Ovary (tissue), 7 donors: ENCODE measurements at regions not wholly inside any gene's neighbourhood (a gene's known extent, or its start where the extent isn't known, plus 50 kb on each side); places are given as distances from the start of the nearest gene placed in this dataset.

Experiments used
- DNase-seq, 5 donors: peaks; one replicate each; pipeline ENCODE4 v3.0.0-alpha.2; 2019 to 2020
- H3K27ac ChIP-seq, 2 donors: fragments of 200-600 bp; one replicate each; pipeline versions ENCODE4 v1.5.1 to v1.8.0; 2019 to 2022
- H3K27me3 ChIP-seq: fragments of 200-600 bp; one replicate; pipeline ENCODE4 v1.8.0; 2022
- H3K36me3 ChIP-seq: fragments of 200-600 bp; sonication (generic); one replicate; pipeline ENCODE4 v1.5.1; 2019
- H3K4me1 ChIP-seq: one replicate; pipeline ENCODE4 v1.8.1; 2013; ENCODE audit warnings: mild to moderate bottlenecking, moderate library complexity; ENCODE audit not compliant: insufficient read depth
- H3K4me3 ChIP-seq: fragments of 200-600 bp; sonication (generic); one replicate; pipeline ENCODE4 v1.5.1; 2017
- H3K9me3 ChIP-seq, 2 donors: fragments of 200-600 bp in 1 of 2; sonication (generic) in 1 of 2; one replicate each; pipeline versions ENCODE4 v1.5.1 to v1.8.1; 2013 to 2019; ENCODE audit warnings: mild to moderate bottlenecking in 1 of 2, moderate library complexity in 1 of 2
- CTCF ChIP-seq, 3 donors: fragments of 450-650 bp in 2 of 3; fragments of 200-600 bp in 1 of 3; IDR thresholded peaks; one replicate each; pipeline versions ENCODE4 v1.5.1 to v1.8.0; 2016 to 2022; ENCODE audit warnings: antibody characterized with exemption in 3 of 3, mild to moderate bottlenecking in 1 of 3
- EP300 ChIP-seq: sonication (generic); formaldehyde crosslinking; IDR thresholded peaks from one replicate; pipeline ENCODE4 v1.6.1; 2017; ENCODE audit warnings: antibody characterized with exemption
- POLR2A ChIP-seq: fragments of 450-650 bp; IDR thresholded peaks from one replicate; pipeline ENCODE4 v1.6.1; 2017; ENCODE audit warnings: antibody characterized with exemption, mild to moderate bottlenecking, moderate library complexity
- WGBS, 3 donors: extraction: QIAGEN DNeasy Blood & Tissue Kit in 1 of 3; methylation state at CpG; one replicate each; pipeline versions ENCODE4 v1.1.5 to v1.1.7; 2013 to 2017; 5-methylcytosine and 5-hydroxymethylcytosine counted together
- intact Hi-C, 4 donors: fragments of 100-400 bp; cut with DNase I; formaldehyde crosslinking; loops; one replicate each; pipeline versions ENCODE4 v1.11.0 to v1.15.1; 2022 to 2023
- donor health status: DM: no; HTN: no; CAD: no; lungs with moderate emphysema.
- donor health status: DM: no; HTN: no; CAD: no.
- donor health status: Bipolar disorder and iron deficiency.
- donor health status: DM: no; HTN: no; CAD: no.
- donor health status: DM: yes; HTN: yes; CAD: no.

- H3K4me3 ChIP-seq = no peak overlapping the region
- H3K9me3 ChIP-seq = no peaks in the 10 kb centered on the region
- no peak overlapping the region for H3K27ac ChIP-seq
- no peaks in the 10 kb centered on the region for H3K36me3 ChIP-seq
- TF ChIP-seq POLR2A = no peak
- no peak for TF ChIP-seq EP300
- no peak for TF ChIP-seq CTCF (IDR thresholded peaks at IDR 0.05)
- no peak for DNase-seq
- no peaks in the 10 kb centered on the region for H3K27me3 ChIP-seq
- no peaks in the 10 kb centered on the region for H3K4me1 ChIP-seq
- intact Hi-C loops = no loop called here
These were observed 239.9 kb upstream of the SMARCA2 start for GRCh38 chr9:1775230-1775629.

- WGBS, 3 donors = 56 to 94% (median 91%) methylated on average over 1 of the region's 1 CpG
These were observed 238.5 kb upstream of the SMARCA2 start for GRCh38 chr9:1776668-1777067.

GRCh38 chr9:1791191-1791590 lies 224.0 kb upstream of the SMARCA2 start:
- WGBS, 3 donors = 93 to 98% (median 93%) methylated on average over 6 of the region's 6 CpGs

More at GRCh38 chr9:1776668-1777067, 238.5 kb upstream of the SMARCA2 start:
- Histone ChIP-seq H3K27ac (no peak overlapping the region), H3K27me3 (no peaks in the 10 kb centered on the region), H3K9me3 (no peaks in the 10 kb centered on the region), H3K36me3 (no peaks in the 10 kb centered on the region), H3K4me1 (no peaks in the 10 kb centered on the region), H3K4me3 (no peak overlapping the region)
- TF ChIP-seq CTCF (IDR thresholded peaks at IDR 0.05) (no peak), POLR2A (no peak), EP300 (no peak)
- intact Hi-C loops = no loop called here
- no peak for DNase-seq

GRCh38 chr9:1794547-1795270 lies 220.4 kb upstream of the SMARCA2 start:
- intact Hi-C loops = no loop called here
- H3K27ac ChIP-seq = no peak overlapping the region
- no peak for TF ChIP-seq CTCF (IDR thresholded peaks at IDR 0.05)
- no peak for TF ChIP-seq POLR2A
- no peak for TF ChIP-seq EP300
- no peaks in the 10 kb centered on the region for H3K27me3 ChIP-seq
- H3K36me3 ChIP-seq = no peaks in the 10 kb centered on the region
- H3K4me3 ChIP-seq = no peak overlapping the region
- DNase-seq = no peak
- 73 to 87% (median 81%) methylated on average over 5 of the region's 5 CpGs for WGBS, 3 donors
- H3K9me3 ChIP-seq = no peaks in the 10 kb centered on the region
- H3K4me1 ChIP-seq = no peaks in the 10 kb centered on the region

More at GRCh38 chr9:1791191-1791590, 224.0 kb upstream of the SMARCA2 start:
- Histone ChIP-seq H3K9me3 (no peaks in the 10 kb centered on the region), H3K4me3 (no peak overlapping the region), H3K27ac (no peak overlapping the region), H3K36me3 (no peaks in the 10 kb centered on the region), H3K4me1 (no peaks in the 10 kb centered on the region), H3K27me3 (no peaks in the 10 kb centered on the region)
- DNase-seq = no peak
- intact Hi-C loops = no loop called here
- TF ChIP-seq CTCF (IDR thresholded peaks at IDR 0.05) = no peak
- no peak for TF ChIP-seq POLR2A
- TF ChIP-seq EP300 = no peak
